ENCODE measurements at regions not wholly inside any gene's neighbourhood (a gene's known extent, or its start where the extent isn't known, plus 50 kb on each side); places are given as distances from the start of the nearest gene placed in this dataset.
"Not testable (repeated sequence)": the region's sequence is repeated elsewhere in the genome, so short reads cannot be mapped to it uniquely, and the experiment has no call there.

DNA sequence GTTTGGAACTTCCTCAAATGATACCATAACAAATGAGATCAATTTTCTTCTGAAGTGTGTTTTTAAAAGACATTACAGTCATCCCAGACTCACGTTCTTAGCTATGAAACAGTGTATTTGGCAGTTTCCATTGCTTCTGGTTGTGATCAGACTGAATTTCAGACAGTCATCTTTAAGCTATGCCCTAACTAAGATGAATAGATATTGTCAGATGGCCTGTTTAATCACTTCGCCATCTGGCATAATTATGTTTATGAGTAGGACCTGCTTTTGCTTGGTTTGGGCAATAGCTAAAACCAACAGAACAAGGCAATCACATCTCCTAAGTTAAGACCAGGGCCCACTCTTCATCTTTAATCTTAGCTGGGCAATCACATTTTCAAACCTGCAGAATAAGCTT lies 313.1 kb downstream of the SV2B start:
- Histone ChIP-seq H3K4me3 (no peak overlapping the region), H3K4me1 (peaks cover 0 to 6% of the 10 kb centered on the region in 2 donors), H3K36me3 (no peaks in the 10 kb centered on the region), H3K27ac (no peak overlapping the region), H3K9me3 (no peaks in the 10 kb centered on the region), H3K27me3 (no peaks in the 10 kb centered on the region)
- intact Hi-C loops (cut with DNase I) = no loop called here
- ATAC-seq (no peak), DNase-seq (no peak)
- TF ChIP-seq, protein P1, sequence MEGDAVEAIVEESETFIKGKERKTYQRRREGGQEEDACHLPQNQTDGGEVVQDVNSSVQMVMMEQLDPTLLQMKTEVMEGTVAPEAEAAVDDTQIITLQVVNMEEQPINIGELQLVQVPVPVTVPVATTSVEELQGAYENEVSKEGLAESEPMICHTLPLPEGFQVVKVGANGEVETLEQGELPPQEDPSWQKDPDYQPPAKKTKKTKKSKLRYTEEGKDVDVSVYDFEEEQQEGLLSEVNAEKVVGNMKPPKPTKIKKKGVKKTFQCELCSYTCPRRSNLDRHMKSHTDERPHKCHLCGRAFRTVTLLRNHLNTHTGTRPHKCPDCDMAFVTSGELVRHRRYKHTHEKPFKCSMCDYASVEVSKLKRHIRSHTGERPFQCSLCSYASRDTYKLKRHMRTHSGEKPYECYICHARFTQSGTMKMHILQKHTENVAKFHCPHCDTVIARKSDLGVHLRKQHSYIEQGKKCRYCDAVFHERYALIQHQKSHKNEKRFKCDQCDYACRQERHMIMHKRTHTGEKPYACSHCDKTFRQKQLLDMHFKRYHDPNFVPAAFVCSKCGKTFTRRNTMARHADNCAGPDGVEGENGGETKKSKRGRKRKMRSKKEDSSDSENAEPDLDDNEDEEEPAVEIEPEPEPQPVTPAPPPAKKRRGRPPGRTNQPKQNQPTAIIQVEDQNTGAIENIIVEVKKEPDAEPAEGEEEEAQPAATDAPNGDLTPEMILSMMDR (IDR thresholded peaks at IDR 0.05) = no peak

DNA sequence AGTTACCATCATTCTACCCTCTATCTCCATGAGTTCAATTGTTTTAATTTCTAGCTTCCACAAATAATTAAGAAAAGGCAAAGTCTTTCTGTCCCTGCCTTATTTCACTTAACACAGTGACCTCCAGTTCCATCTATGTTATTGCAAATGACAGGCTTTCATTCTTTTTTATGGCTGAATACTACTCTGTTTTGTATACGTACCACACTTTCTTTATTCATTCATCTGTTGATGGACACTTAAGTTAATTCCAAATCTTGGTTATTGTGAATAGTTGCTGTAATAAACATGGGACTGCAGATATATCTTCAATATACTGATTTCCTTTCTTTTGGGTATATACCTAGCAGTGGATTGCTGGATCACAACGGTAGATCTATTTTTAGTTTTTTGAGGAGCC lies 314.1 kb downstream of the SV2B start:
- Histone ChIP-seq H3K4me1 (no peaks in the 10 kb centered on the region), H3K4me3 (no peak overlapping the region), H3K27me3 (no peaks in the 10 kb centered on the region), H3K36me3 (no peaks in the 10 kb centered on the region), H3K27ac (no peak overlapping the region), H3K9me3 (no peaks in the 10 kb centered on the region)
- DNase-seq = no peak
- intact Hi-C loops (cut with DNase I) = no loop called here
- TF ChIP-seq, protein P1 (IDR thresholded peaks at IDR 0.05) = no peak
- no peak for ATAC-seq

DNA sequence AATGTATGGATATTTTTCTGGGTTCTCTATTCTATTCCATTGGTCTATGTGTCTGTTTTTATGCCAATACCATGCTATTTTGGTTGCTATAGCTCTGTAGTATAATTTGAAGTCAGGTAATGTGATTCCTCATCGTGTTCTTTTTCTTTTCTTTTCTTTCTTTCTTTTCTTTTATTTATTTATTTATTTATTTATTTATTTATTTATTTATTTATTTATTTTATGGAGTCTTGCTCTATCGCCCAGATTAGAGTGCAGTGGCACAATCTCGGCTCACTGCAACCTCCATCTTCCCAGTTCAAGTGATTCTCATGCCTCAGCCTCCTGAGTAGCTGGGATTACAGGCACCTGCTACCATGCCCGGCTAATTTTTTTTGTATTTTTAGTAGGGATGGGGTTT lies 315.2 kb downstream of the SV2B start:
- H3K27ac ChIP-seq; H3K4me1 ChIP-seq; intact Hi-C loops (cut with DNase I); H3K36me3 ChIP-seq; DNase-seq; H3K27me3 ChIP-seq; ATAC-seq; H3K4me3 ChIP-seq; H3K9me3 ChIP-seq: not testable (repeated sequence)

DNA sequence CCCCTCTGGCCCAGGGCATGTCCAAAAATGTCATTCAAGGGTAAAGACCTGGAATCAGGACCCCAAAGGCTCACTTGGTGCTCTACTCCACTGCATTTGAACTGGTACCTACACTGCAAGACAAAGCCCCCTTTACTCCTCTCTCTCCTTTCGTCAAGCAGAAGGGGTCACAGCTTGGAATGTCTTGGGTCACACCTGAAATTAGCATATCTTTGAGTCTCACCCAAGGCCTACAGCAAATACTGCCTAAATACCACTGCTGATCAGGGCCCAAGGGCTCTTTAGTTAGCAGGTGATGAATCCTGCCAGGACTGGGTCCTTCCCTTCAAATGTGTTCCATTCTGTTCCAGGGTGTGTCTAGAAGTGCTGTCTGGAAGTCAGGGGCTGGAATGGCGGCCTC lies 320.6 kb downstream of the SV2B start:
- H3K27ac ChIP-seq = no peak overlapping the region
- intact Hi-C loops (cut with DNase I) = no loop called here
- H3K4me3 ChIP-seq = no peak overlapping the region
- no peaks in the 10 kb centered on the region for H3K9me3 ChIP-seq
- no peaks in the 10 kb centered on the region for H3K36me3 ChIP-seq
- TF ChIP-seq, protein P1 (IDR thresholded peaks at IDR 0.05) = no peak
- no peaks in the 10 kb centered on the region for H3K27me3 ChIP-seq
- ATAC-seq (no peak), DNase-seq (no peak)
- H3K4me1 ChIP-seq = no peaks in the 10 kb centered on the region

DNA sequence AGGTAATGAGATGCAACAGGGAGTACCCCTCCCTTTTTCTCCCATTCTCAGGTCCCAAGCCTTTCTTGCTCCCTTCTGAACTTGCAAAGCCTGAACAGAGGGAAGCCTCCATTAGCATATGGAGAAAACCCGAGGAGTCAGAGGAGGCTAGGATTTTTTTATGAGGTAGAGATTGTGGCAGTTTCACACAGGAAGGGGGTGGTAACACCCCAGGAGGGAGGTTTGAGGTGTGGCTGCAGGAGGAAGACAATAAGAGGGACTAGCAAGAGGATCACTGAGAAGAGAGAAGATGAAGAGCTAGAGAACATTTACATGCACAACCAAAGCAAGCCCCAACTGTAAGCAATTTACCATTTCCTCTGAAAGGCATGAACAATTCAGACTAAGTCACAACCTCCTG lies 322.7 kb downstream of the SV2B start:
- H3K4me1 ChIP-seq = no peaks in the 10 kb centered on the region
- no peak for ATAC-seq
- H3K27me3 ChIP-seq = no peaks in the 10 kb centered on the region
- TF ChIP-seq, protein P1 (IDR thresholded peaks at IDR 0.05) = no peak
- DNase-seq = no peak
- no peak overlapping the region for H3K27ac ChIP-seq
- intact Hi-C loops (cut with DNase I) = no loop called here
- H3K9me3 ChIP-seq = no peaks in the 10 kb centered on the region
- H3K36me3 ChIP-seq = no peaks in the 10 kb centered on the region
- H3K4me3 ChIP-seq = no peak overlapping the region

DNA sequence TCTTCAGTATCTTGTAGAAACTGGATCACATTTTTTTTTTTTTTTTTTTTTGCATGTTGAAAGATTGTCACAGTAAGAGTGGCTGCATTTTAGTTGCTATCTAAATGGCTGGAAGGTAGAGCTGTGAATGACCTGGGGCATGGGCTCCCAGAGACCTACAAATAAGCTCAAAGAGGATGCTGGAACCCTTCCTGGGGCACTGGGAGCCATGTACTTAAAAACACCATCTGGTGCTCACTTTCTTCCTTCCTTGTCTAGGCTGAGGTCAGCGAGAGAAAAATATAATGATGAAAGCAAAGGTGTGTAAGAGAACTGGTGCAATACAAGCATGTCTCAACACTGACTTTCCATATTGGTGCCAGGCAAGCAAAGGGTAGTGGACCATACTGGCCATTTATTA lies 323.9 kb downstream of the SV2B start:
- TF ChIP-seq, protein P1 (IDR thresholded peaks at IDR 0.05) = no peak
- DNase-seq = no peak
- H3K9me3 ChIP-seq = no peaks in the 10 kb centered on the region
- H3K4me1 ChIP-seq = no peaks in the 10 kb centered on the region
- no peaks in the 10 kb centered on the region for H3K27me3 ChIP-seq
- no peak overlapping the region for H3K4me3 ChIP-seq
- ATAC-seq = no peak
- no peaks in the 10 kb centered on the region for H3K36me3 ChIP-seq
- intact Hi-C loops (cut with DNase I) = no loop called here
- H3K27ac ChIP-seq = no peak overlapping the region

Measured in left lung (tissue), 4 donors.